Endothelial cell of umbilical vein (primary cell): ENCODE measurements at regions not wholly inside any gene's neighbourhood (a gene's known extent, or its start where the extent isn't known, plus 50 kb on each side); places are given as distances from the start of the nearest gene placed in this dataset.
A peak's percentile ranks its signal among the peaks of the same experiment; 100 is the strongest.

Source experiments
- BruUV-seq: library from RNA; stranded (reverse); fragments of 400-500 nt; replicated peaks from 2 replicates; lab custom pipeline; 2021; lab: Mats Ljungman, UMichigan
- CTCF ChIA-PET: fragments of 300-600, 350-600 bp; sonication (Branson Sonifier 250); formaldehyde crosslinking; loops from one replicate; lab custom pipeline; 2021; ENCODE audit warnings: antibody characterized with exemption, inconsistent platforms; lab: Charles Lee
- POLR2A ChIA-PET: fragments of 300-600, 350-600 bp; sonication (Branson Sonifier 250); formaldehyde crosslinking; loops from one replicate; lab custom pipeline; 2021; ENCODE audit warnings: antibody characterized with exemption, inconsistent platforms; lab: Charles Lee
- DNase-seq: peaks from one replicate; pipeline ENCODE4 v3.0.0-alpha.2; 2011; ENCODE audit warnings: low read depth, low spot score
- FAIRE-seq: peaks from 2 replicates; lab custom pipeline; 2011; peaks lifted over from hg19 to GRCh38; lab: Jason Lieb, UNC
- H2AFZ ChIP-seq: 2 replicates; pipeline ENCODE4 v1.6.0; 2012; ENCODE audit warnings: low read depth, low read length, control low read depth, inconsistent platforms
- H3K27ac ChIP-seq: 2 replicates; pipeline ENCODE4 v1.5.1; 2011; ENCODE audit warnings: low read depth, mild to moderate bottlenecking, control low read depth, low read length, moderate library complexity; ENCODE audit not compliant: insufficient read depth
- H3K27me3 ChIP-seq, 2 experiments: 2 replicates each; pipeline versions ENCODE4 v1.6.0 to v1.6.1; 2011; ENCODE audit warnings: low read length in 2 of 2, mixed read lengths in 1 of 2; ENCODE audit not compliant: control insufficient read depth in 2 of 2, insufficient read depth in 2 of 2
- H3K36me3 ChIP-seq, 2 experiments: 2 replicates in 1 of 2; 3 replicates in 1 of 2; pipeline ENCODE4 v1.5.1; 2011; ENCODE audit warnings: low read length in 2 of 2, mild to moderate bottlenecking in 1 of 2, moderate library complexity in 1 of 2; ENCODE audit not compliant: control insufficient read depth in 2 of 2, insufficient read depth in 2 of 2; ENCODE audit errors: extremely low read depth in 1 of 2
- H3K4me1 ChIP-seq: 3 replicates; pipeline ENCODE4 v1.5.1; 2011; ENCODE audit warnings: mild to moderate bottlenecking, low read length; ENCODE audit not compliant: control insufficient read depth, insufficient read depth; ENCODE audit errors: extremely low read depth
- H3K4me2 ChIP-seq: 2 replicates; pipeline ENCODE4 v1.6.1; 2011; ENCODE audit warnings: low read length, control low read depth, mixed read lengths; ENCODE audit not compliant: insufficient read depth
- H3K4me3 ChIP-seq, 3 experiments: fragments of 200-600 bp in 1 of 3; sonication (generic), shearing (Covaris generic) in 1 of 3; replicated peaks in 1 of 3; 2 replicates each; pipeline ENCODE4 v1.5.1; 2011 to 2016; ENCODE audit warnings: control low read depth in 3 of 3, low read length in 3 of 3, mild to moderate bottlenecking in 2 of 3, inconsistent platforms in 1 of 3, low read depth in 1 of 3, moderate library complexity in 1 of 3; ENCODE audit not compliant: insufficient read depth in 1 of 3
- H3K79me2 ChIP-seq: 2 replicates; pipeline ENCODE4 v1.6.0; 2012; ENCODE audit warnings: low read length, inconsistent platforms; ENCODE audit not compliant: control insufficient read depth, insufficient read depth
- H3K9ac ChIP-seq: replicated peaks from 2 replicates; pipeline ENCODE3; 2011; ENCODE audit warnings: low read length, control low read depth; ENCODE audit not compliant: insufficient read depth; ENCODE audit errors: extremely low read depth
- H3K9me1 ChIP-seq: replicated peaks from 3 replicates; pipeline ENCODE4 v1.6.0; 2011; ENCODE audit warnings: mild to moderate bottlenecking, low read length; ENCODE audit not compliant: control insufficient read depth, insufficient read depth; ENCODE audit errors: extremely low read depth
- H3K9me3 ChIP-seq: replicated peaks from 2 replicates; pipeline ENCODE4 v1.5.1; 2012; ENCODE audit warnings: low read length, inconsistent platforms; ENCODE audit not compliant: control insufficient read depth, insufficient read depth
- H4K20me1 ChIP-seq: replicated peaks from 2 replicates; pipeline ENCODE3; 2011; ENCODE audit warnings: mild to moderate bottlenecking, low read length; ENCODE audit not compliant: control insufficient read depth, insufficient read depth; ENCODE audit errors: extremely low read depth
- EZH2 ChIP-seq: IDR thresholded peaks from 2 replicates; pipeline ENCODE4 v1.6.1; 2012; ENCODE audit warnings: borderline replicate concordance, low read depth, mild to moderate bottlenecking, moderate library complexity, low read length, inconsistent platforms; ENCODE audit not compliant: severe bottlenecking
- FOS ChIP-seq: IDR thresholded peaks from 2 replicates; pipeline ENCODE4 v1.6.1; 2011; ENCODE audit warnings: mild to moderate bottlenecking, low read length, moderate library complexity, borderline replicate concordance; ENCODE audit not compliant: insufficient read depth
- GATA2 ChIP-seq: IDR thresholded peaks from 2 replicates; pipeline ENCODE4 v1.7.0; 2011; ENCODE audit warnings: low read depth, mild to moderate bottlenecking, moderate library complexity, mixed read lengths, low read length; ENCODE audit not compliant: insufficient read length, insufficient read depth
- JUN ChIP-seq: IDR thresholded peaks from 2 replicates; pipeline ENCODE4 v1.6.1; 2011; ENCODE audit warnings: borderline replicate concordance, low read depth; ENCODE audit not compliant: insufficient read length, insufficient read depth
- MAX ChIP-seq: IDR thresholded peaks from 2 replicates; pipeline ENCODE4 v1.6.1; 2011; ENCODE audit not compliant: insufficient read depth, insufficient read length
- MYC ChIP-seq: IDR thresholded peaks from one replicate; pipeline ENCODE4 v1.6.1; 2011; ENCODE audit warnings: mild to moderate bottlenecking, low read depth, low read length
- POLR2A ChIP-seq: IDR thresholded peaks from 2 replicates; pipeline ENCODE4 v1.6.1; 2012; ENCODE audit warnings: low read depth, mild to moderate bottlenecking, control low read depth, low read length
- POLR2AphosphoS5 ChIP-seq: IDR thresholded peaks from 2 replicates; pipeline ENCODE4 v1.6.1; 2012; ENCODE audit warnings: low read depth, mild to moderate bottlenecking, control low read depth, low read length, moderate library complexity; ENCODE audit not compliant: insufficient read depth
- dilution Hi-C: fragments of 300-500 bp; cut with MboI; formaldehyde crosslinking; loops from one replicate; pipeline ENCODE4 v1.15.0; 2019; ENCODE audit warnings: low sequenced_read_pairs; ENCODE audit not compliant: extremely low pct_ligation_motif_present
- intact Hi-C: fragments of 100-400 bp; cut with micrococcal nuclease; formaldehyde crosslinking; loops from one replicate; pipeline ENCODE4 v1.10.0; 2022
- TF ChIP-seq, protein P1 (sequence below), 2 donors: IDR thresholded peaks; 1 replicate in 1 of 2; 2 replicates in 1 of 2; pipeline ENCODE4 v1.5.1; 2011; ENCODE audit warnings: low read length in 2 of 2, mild to moderate bottlenecking in 2 of 2, moderate library complexity in 2 of 2, control low read depth in 1 of 2, inconsistent platforms in 1 of 2, low read depth in 1 of 2; ENCODE audit not compliant: insufficient read depth in 1 of 2; ENCODE audit errors: extremely low read depth in 1 of 2

- Histone ChIP-seq H2AFZ (peak overlapping the region; percentile 15), H3K27ac (peak overlapping the region; percentile 43), H3K27me3 (no peaks in the 10 kb centered on the region), H3K4me1 (peaks cover 22% of the 10 kb centered on the region), H3K4me2 (peak overlapping the region; percentile 19), H3K9me1 (no peaks in the 10 kb centered on the region), H3K79me2 (peaks cover 75% of the 10 kb centered on the region), H4K20me1 (no peaks in the 10 kb centered on the region), H3K9ac (no peak overlapping the region), H3K4me3 (no peak overlapping the region), H3K36me3 (no peaks in the 10 kb centered on the region), H3K9me3 (no peaks in the 10 kb centered on the region)
- no peak for TF ChIP-seq POLR2AphosphoS5
- no peak for TF ChIP-seq POLR2A
- TF ChIP-seq MYC, result peak; percentile 70
- TF ChIP-seq MAX, result peak; percentile 52
- TF ChIP-seq GATA2, result peak; percentile 82
- TF ChIP-seq FOS, result peak; percentile 65
- no TSS peak for BruUV-seq
- intact Hi-C loops (loop anchor here (2.0 kb wide), 1 partner anchor 68 kb away; no protein-coding TSS in a partner anchor), dilution Hi-C loops (no loop called here)
- ChIA-PET POLR2A (no interaction called here), CTCF (interaction anchor here (1.7 kb wide), 1 partner anchor 99 kb away, joined by 8 read pairs; no protein-coding TSS in a partner anchor)
- FAIRE-seq (peak; percentile 85), DNase-seq (peak; percentile 71)
These were observed 136.7 kb downstream of the ADSS2 start for GRCh38 chr1:244314921-244315559.

DNA sequence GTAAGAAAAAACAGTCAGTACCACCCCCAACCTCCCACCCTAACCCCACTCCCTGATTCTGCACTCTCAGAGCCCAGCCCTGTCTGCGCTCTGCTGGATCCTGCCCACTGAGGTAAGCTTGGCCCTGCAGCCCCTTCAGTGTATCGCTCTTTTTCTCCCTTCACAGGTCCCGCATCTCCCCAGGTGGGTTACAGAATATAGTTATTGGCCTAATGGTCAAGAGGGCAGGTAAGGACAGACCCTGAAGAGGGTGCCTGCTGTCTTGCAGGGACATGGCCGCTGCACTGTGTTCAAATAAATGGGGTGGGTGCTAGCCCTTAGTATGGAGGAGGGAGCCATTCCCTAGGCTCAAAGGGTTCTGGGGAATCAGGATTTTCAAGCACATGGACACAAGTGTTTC is 135.7 kb downstream of the ADSS2 start:
- no peak overlapping the region for H3K27ac ChIP-seq
- no peak overlapping the region for H2AFZ ChIP-seq
- H3K4me1 ChIP-seq, result peaks cover 23% of the 10 kb centered on the region
- H3K36me3 ChIP-seq, result no peaks in the 10 kb centered on the region
- no peaks in the 10 kb centered on the region for H3K9me1 ChIP-seq
- DNase-seq (no peak), FAIRE-seq (no peak)
- TF ChIP-seq JUN (no peak), GATA2 (no peak), FOS (no peak), POLR2AphosphoS5 (no peak), MYC (no peak), POLR2A (no peak), EZH2 (no peak), MAX (no peak)
- TF ChIP-seq, protein P1, sequence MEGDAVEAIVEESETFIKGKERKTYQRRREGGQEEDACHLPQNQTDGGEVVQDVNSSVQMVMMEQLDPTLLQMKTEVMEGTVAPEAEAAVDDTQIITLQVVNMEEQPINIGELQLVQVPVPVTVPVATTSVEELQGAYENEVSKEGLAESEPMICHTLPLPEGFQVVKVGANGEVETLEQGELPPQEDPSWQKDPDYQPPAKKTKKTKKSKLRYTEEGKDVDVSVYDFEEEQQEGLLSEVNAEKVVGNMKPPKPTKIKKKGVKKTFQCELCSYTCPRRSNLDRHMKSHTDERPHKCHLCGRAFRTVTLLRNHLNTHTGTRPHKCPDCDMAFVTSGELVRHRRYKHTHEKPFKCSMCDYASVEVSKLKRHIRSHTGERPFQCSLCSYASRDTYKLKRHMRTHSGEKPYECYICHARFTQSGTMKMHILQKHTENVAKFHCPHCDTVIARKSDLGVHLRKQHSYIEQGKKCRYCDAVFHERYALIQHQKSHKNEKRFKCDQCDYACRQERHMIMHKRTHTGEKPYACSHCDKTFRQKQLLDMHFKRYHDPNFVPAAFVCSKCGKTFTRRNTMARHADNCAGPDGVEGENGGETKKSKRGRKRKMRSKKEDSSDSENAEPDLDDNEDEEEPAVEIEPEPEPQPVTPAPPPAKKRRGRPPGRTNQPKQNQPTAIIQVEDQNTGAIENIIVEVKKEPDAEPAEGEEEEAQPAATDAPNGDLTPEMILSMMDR (IDR thresholded peaks at IDR 0.05; ENCODE audit: extremely low read depth in 1 of 2, insufficient read depth in 1 of 2, low read depth in 1 of 2, low read length in 2 of 2), result no peak
- no peak overlapping the region for H3K9ac ChIP-seq
- no peaks in the 10 kb centered on the region for H3K27me3 ChIP-seq
- H3K4me3 ChIP-seq, result no peak overlapping the region
- intact Hi-C loops, result loop anchor here (2.0 kb wide), 1 partner anchor 67 kb away; no protein-coding TSS in a partner anchor
- dilution Hi-C loops, result no loop called here
- peaks cover 78% of the 10 kb centered on the region for H3K79me2 ChIP-seq
- H3K4me2 ChIP-seq, result no peak overlapping the region
- CTCF ChIA-PET, result interaction anchor here (0.8 kb wide), 1 partner anchor 99 kb away, joined by 3 read pairs; no protein-coding TSS in a partner anchor
- no peaks in the 10 kb centered on the region for H4K20me1 ChIP-seq
- H3K9me3 ChIP-seq, result no peaks in the 10 kb centered on the region
- POLR2A ChIA-PET, result no interaction called here
- BruUV-seq, result no TSS peak
